Fibroblast of lung (primary cell): ENCODE measurements at regions not wholly inside any gene's neighbourhood (a gene's known extent, or its start where the extent isn't known, plus 50 kb on each side); places are given as distances from the start of the nearest gene placed in this dataset.

Experiments used
- CTCF ChIP-seq, 2 donors: IDR thresholded peaks in 1 of 2; conservative IDR thresholded peaks in 1 of 2; 1 replicate in 1 of 2; 2 replicates in 1 of 2; pipeline ENCODE4 v1.5.1; 2011 to 2012; ENCODE audit warnings: low read length in 2 of 2, control low read depth in 1 of 2, inconsistent platforms in 1 of 2, low read depth in 1 of 2, mild to moderate bottlenecking in 1 of 2
- EZH2 ChIP-seq: IDR thresholded peaks from 2 replicates; pipeline ENCODE4 v1.5.1; 2012; ENCODE audit warnings: low read length, control low read depth, mild to moderate bottlenecking; ENCODE audit errors: missing control alignments

DNA sequence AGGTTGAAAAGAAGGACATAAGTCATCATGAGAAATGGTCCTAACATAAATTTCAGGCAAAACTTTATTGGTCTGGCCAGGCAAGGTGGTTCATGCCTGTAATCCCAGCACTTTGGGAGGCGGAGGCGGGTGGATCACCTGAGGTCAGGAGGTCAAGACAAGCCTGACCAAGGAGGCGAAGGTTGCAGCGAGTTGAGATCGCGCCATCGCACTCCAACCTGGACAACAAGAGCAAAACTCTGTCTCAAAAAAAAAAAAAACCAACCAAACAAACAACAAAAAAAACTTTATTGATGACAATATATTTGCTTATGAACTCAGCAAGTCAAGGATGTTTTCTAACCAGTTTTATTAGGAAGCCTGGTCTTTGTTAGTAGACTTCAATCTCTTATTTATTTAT lies 54.6 kb upstream of the ARHGAP21 start:
- TF ChIP-seq CTCF (conservative IDR thresholded peaks at IDR 0.05 in 1 of 2, IDR thresholded peaks at IDR 0.05 in 1 of 2; ENCODE audit: low read depth in 1 of 2, low read length in 2 of 2) (no peak), EZH2 (no peak)
